Thyroid gland (tissue), 4 donors: ENCODE measurements at regions not wholly inside any gene's neighbourhood (a gene's known extent, or its start where the extent isn't known, plus 50 kb on each side); places are given as distances from the start of the nearest gene placed in this dataset.

Experiments used
- CTCF ChIP-seq, 6 experiments: fragments of 200-600 bp in 3 of 6; fragments of 450-650 bp in 3 of 6; sonication (generic) in 3 of 6; IDR thresholded peaks; one replicate each; pipeline ENCODE4 v1.5.1; 2016 to 2019; ENCODE audit warnings: antibody characterized with exemption in 6 of 6, mild to moderate bottlenecking in 2 of 6, inconsistent platforms in 1 of 6, moderate library complexity in 1 of 6
- POLR2A ChIP-seq, 2 donors: fragments of 450-650 bp; IDR thresholded peaks; one replicate each; pipeline ENCODE4 v1.6.1; 2017; ENCODE audit warnings: antibody characterized with exemption in 2 of 2, mild to moderate bottlenecking in 2 of 2, moderate library complexity in 1 of 2

GRCh38 chr2:43097644-43098408 is 128.6 kb downstream of the ZFP36L2 start:
- TF ChIP-seq POLR2A (IDR thresholded peaks at IDR 0.05): no peak
- no peak for TF ChIP-seq CTCF (IDR thresholded peaks at IDR 0.05)
